IPS-18a (cell line): ENCODE measurements at regions not wholly inside any gene's neighbourhood (a gene's known extent, or its start where the extent isn't known, plus 50 kb on each side); places are given as distances from the start of the nearest gene placed in this dataset.

Experiments used
- H3K27ac ChIP-seq: one replicate; pipeline ENCODE4 v1.5.1; 2013; ENCODE audit warnings: low read length
- H3K27me3 ChIP-seq: one replicate; pipeline ENCODE4 v1.6.1; 2013; ENCODE audit warnings: mild to moderate bottlenecking, low read length; ENCODE audit not compliant: control insufficient read depth, insufficient read depth
- H3K36me3 ChIP-seq: one replicate; pipeline ENCODE4 v1.6.1; 2013; ENCODE audit warnings: low read depth, low read length; ENCODE audit not compliant: control insufficient read depth
- H3K4me1 ChIP-seq: one replicate; pipeline ENCODE4 v1.6.1; 2013; ENCODE audit warnings: low read depth, low read length; ENCODE audit not compliant: control insufficient read depth
- H3K4me3 ChIP-seq: one replicate; pipeline ENCODE4 v1.5.1; 2013; ENCODE audit warnings: low read length
- H3K9ac ChIP-seq: one replicate; pipeline ENCODE4 v1.6.1; 2013; ENCODE audit warnings: mild to moderate bottlenecking, low read length, moderate library complexity
- H3K9me3 ChIP-seq: one replicate; pipeline ENCODE4 v1.6.1; 2013; ENCODE audit warnings: low read depth, low read length; ENCODE audit not compliant: control insufficient read depth

DNA sequence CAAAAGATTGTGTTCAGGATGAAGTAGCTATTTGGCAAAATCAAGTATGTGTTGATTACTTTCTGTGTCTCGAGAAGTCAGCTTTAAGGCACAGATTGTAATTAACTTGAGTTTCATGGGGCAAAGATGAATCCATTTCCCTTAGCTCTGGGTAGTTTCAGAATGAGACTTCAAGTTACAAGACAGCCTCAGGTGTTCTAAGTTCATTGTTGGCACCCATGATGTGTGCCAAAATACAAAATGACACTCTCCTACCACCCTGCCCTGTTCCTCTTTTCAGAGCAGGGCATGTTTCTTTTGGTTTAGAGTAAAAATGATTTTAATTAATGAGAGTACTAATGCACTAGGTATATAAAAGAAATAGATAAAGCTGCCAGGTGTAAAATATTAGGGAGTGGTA, 797.6 kb upstream of the POT1 start:
- H3K27me3 ChIP-seq = no peaks in the 10 kb centered on the region
- no peaks in the 10 kb centered on the region for H3K4me1 ChIP-seq
- no peak overlapping the region for H3K4me3 ChIP-seq
- no peaks in the 10 kb centered on the region for H3K9me3 ChIP-seq
- no peak overlapping the region for H3K9ac ChIP-seq
- H3K36me3 ChIP-seq = no peaks in the 10 kb centered on the region
- no peak overlapping the region for H3K27ac ChIP-seq

DNA sequence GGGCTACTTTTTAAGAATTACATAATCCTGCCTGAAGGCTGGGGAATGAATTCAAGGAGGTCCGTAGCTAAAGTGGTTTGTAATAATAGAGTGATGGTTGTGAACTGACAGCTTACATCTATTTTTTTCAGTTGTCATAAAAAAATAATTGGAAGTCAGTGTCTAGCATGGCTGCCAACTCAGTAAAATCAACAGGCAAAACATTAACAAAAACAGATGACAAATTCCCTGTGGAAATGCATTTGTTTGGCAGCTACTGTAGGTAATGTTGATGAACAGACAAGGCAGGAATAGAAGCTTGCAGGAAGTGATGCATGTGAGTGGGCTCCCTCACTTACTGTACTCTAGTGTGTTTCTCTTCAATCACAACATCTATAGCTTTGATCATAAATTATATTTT, 766.0 kb upstream of the POT1 start:
- H3K9ac ChIP-seq = no peak overlapping the region
- H3K4me3 ChIP-seq = no peak overlapping the region
- H3K9me3 ChIP-seq = no peaks in the 10 kb centered on the region
- H3K27ac ChIP-seq = no peak overlapping the region
- H3K27me3 ChIP-seq = no peaks in the 10 kb centered on the region
- H3K36me3 ChIP-seq = no peaks in the 10 kb centered on the region
- H3K4me1 ChIP-seq = no peaks in the 10 kb centered on the region

- Histone ChIP-seq H3K4me3 (no peak overlapping the region), H3K36me3 (no peaks in the 10 kb centered on the region)
Measured at GRCh38 chr7:125683156-125683555, 753.5 kb upstream of the POT1 start.

DNA sequence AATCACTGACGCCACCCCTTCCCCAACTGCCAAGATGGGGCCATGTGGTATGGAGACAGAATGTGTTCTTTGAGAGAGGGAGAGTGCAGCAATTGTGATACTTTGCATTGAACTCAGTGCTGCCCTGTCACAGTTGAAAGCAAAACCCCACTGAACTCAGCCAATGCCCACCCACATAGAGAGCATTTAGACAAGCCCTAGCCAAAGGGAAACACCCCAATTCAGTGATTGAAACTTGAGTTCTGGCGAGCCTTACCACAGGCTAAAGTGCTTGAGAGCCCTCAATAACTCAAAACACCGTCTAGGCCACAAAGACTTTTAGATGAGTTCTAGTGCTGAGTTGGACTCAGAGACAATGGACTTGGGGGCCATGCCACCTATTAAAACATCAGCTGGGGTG, 751.9 kb upstream of the POT1 start:
- no peaks in the 10 kb centered on the region for H3K9me3 ChIP-seq
- H3K36me3 ChIP-seq = no peaks in the 10 kb centered on the region
- peaks cover 16% of the 10 kb centered on the region for H3K4me1 ChIP-seq
- no peaks in the 10 kb centered on the region for H3K27me3 ChIP-seq
- no peak overlapping the region for H3K4me3 ChIP-seq
- no peak overlapping the region for H3K27ac ChIP-seq
- no peak overlapping the region for H3K9ac ChIP-seq

More at GRCh38 chr7:125683156-125683555, 753.5 kb upstream of the POT1 start:
- no peaks in the 10 kb centered on the region for H3K27me3 ChIP-seq
- H3K9ac ChIP-seq = no peak overlapping the region
- no peaks in the 10 kb centered on the region for H3K9me3 ChIP-seq
- peaks cover 16% of the 10 kb centered on the region for H3K4me1 ChIP-seq
- H3K27ac ChIP-seq = no peak overlapping the region

- Histone ChIP-seq H3K27me3 (no peaks in the 10 kb centered on the region), H3K27ac (no peak overlapping the region), H3K9ac (no peak overlapping the region), H3K4me1 (peaks cover 16% of the 10 kb centered on the region), H3K9me3 (no peaks in the 10 kb centered on the region), H3K36me3 (no peaks in the 10 kb centered on the region), H3K4me3 (no peak overlapping the region)
Measured at GRCh38 chr7:125678771-125679170, 749.1 kb upstream of the POT1 start.

- H3K4me1 ChIP-seq = peaks cover 5% of the 10 kb centered on the region
Measured at GRCh38 chr7:125675640-125676039, 746.0 kb upstream of the POT1 start.

GRCh38 chr7:125675169-125675568, 745.5 kb upstream of the POT1 start:
- peaks cover 5% of the 10 kb centered on the region for H3K4me1 ChIP-seq
- no peaks in the 10 kb centered on the region for H3K9me3 ChIP-seq
- no peaks in the 10 kb centered on the region for H3K36me3 ChIP-seq
- H3K27ac ChIP-seq = no peak overlapping the region
- no peak overlapping the region for H3K9ac ChIP-seq
- no peaks in the 10 kb centered on the region for H3K27me3 ChIP-seq
- no peak overlapping the region for H3K4me3 ChIP-seq

More at GRCh38 chr7:125675640-125676039, 746.0 kb upstream of the POT1 start:
- Histone ChIP-seq H3K9ac (no peak overlapping the region), H3K27ac (no peak overlapping the region), H3K27me3 (no peaks in the 10 kb centered on the region), H3K36me3 (no peaks in the 10 kb centered on the region), H3K4me3 (no peak overlapping the region), H3K9me3 (no peaks in the 10 kb centered on the region)

DNA sequence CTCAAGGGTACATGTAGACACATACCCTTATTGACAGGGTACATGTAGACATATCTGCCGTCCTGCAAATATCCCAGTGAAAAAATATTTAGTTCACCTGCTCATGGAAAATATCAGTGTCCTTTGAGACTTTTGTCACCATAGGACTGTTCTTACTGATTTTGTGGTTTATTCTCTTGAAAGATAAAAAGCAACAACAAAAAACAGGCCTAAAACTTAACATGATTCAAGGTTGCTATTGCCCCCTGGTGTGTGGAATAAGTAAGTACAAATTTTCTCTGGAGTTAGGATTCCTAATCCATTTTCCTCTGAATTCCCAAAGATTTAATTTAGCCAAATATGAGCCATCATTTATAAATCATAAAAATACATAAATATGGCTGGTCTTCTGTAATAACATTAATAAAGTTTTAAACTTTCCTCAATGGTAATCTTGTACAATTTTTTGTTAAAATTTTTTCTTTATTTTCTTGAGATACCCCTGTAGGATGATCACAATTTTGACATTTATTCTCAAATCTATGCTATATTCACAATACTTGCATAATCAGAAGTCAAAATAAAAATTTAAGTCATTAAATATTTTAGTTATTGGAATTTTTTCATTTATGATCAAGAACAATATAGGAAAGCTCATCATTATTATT, 741.4 kb upstream of the POT1 start:
- no peaks in the 10 kb centered on the region for H3K4me1 ChIP-seq
- no peak overlapping the region for H3K4me3 ChIP-seq
- no peaks in the 10 kb centered on the region for H3K36me3 ChIP-seq
- no peak overlapping the region for H3K9ac ChIP-seq
- no peak overlapping the region for H3K27ac ChIP-seq
- no peaks in the 10 kb centered on the region for H3K27me3 ChIP-seq
- no peaks in the 10 kb centered on the region for H3K9me3 ChIP-seq

DNA sequence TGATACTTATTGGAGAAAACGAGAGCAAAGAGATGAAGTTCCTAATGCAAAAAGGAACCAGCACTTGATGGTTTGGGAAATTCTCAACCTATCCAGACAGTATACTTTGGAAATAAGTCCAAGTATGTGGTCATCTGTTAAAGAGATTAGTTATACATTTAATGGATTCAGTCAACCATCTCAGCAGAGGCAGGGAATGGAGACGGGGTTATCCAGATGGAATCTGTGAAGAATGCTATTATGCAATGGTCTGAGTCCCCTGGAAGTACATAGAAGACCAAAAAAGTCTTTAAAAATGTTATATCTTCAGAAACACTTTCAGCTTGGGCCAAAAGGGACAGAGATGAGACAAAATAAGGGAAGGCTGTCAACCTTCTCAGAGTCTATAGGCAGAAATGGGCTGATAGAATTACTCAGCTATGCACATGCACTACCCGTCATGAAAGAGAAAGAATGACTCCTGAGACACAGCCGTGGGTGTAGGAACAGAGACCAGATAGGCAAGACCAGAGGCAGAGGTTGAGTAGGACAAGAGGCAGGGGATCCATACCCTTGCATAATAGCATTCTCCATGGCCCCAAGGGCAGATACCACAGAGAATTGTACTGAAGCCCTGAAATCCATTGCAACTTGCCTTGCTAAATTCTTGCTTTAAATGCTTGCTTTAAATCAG, 738.8 kb upstream of the POT1 start:
- no peaks in the 10 kb centered on the region for H3K9me3 ChIP-seq
- H3K9ac ChIP-seq = no peak overlapping the region
- no peaks in the 10 kb centered on the region for H3K27me3 ChIP-seq
- no peaks in the 10 kb centered on the region for H3K36me3 ChIP-seq
- no peaks in the 10 kb centered on the region for H3K4me1 ChIP-seq
- H3K27ac ChIP-seq = no peak overlapping the region
- H3K4me3 ChIP-seq = no peak overlapping the region

GRCh38 chr7:125664625-125665024, 735.0 kb upstream of the POT1 start:
- no peaks in the 10 kb centered on the region for H3K27me3 ChIP-seq
- no peak overlapping the region for H3K9ac ChIP-seq
- no peaks in the 10 kb centered on the region for H3K9me3 ChIP-seq
- H3K27ac ChIP-seq = no peak overlapping the region
- H3K4me1 ChIP-seq = peaks cover 24% of the 10 kb centered on the region
- H3K36me3 ChIP-seq = no peaks in the 10 kb centered on the region
- no peak overlapping the region for H3K4me3 ChIP-seq

DNA sequence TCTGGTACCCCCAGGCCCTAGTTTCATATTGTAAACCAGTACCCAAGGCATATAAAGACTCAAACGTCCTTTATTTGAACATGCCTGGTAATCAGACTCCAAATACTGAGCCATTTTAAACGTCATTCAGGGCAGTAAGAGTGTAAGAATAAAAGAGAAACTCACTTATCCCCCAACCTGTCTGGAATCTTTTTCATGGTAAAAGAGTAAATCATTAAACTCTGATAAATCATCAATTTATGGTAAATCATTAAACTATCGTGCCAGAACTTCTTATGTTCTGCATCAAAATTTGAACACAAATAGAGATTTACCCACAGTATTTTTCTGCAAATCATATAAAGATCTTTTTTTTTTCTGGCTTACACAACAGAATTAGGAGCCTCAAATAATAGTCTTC, 734.3 kb upstream of the POT1 start:
- Histone ChIP-seq H3K9me3 (no peaks in the 10 kb centered on the region), H3K9ac (no peak overlapping the region), H3K36me3 (no peaks in the 10 kb centered on the region), H3K4me1 (peaks cover 24% of the 10 kb centered on the region), H3K4me3 (no peak overlapping the region), H3K27me3 (no peaks in the 10 kb centered on the region), H3K27ac (no peak overlapping the region)

- Histone ChIP-seq H3K27ac (no peak overlapping the region), H3K4me3 (no peak overlapping the region), H3K36me3 (no peaks in the 10 kb centered on the region), H3K9ac (no peak overlapping the region), H3K27me3 (no peaks in the 10 kb centered on the region), H3K9me3 (no peaks in the 10 kb centered on the region), H3K4me1 (peaks cover 24% of the 10 kb centered on the region)
Measured at GRCh38 chr7:125661677-125662076, 732.1 kb upstream of the POT1 start.
